SK-N-MC (cell line): ENCODE measurements at regions not wholly inside any gene's neighbourhood (a gene's known extent, or its start where the extent isn't known, plus 50 kb on each side); places are given as distances from the start of the nearest gene placed in this dataset.
A peak's percentile ranks its signal among the peaks of the same experiment; 100 is the strongest.
"Not testable (repeated sequence)": the region's sequence is repeated elsewhere in the genome, so short reads cannot be mapped to it uniquely, and the experiment has no call there.

Experiments used
- DNase-seq: peaks from one replicate; pipeline ENCODE4 v3.0.0-alpha.2; 2011; ENCODE audit warnings: low read depth, low spot score
- H3K27ac ChIP-seq: fragments of 200-600 bp; sonication (generic); 2 replicates; pipeline ENCODE4 v1.5.1; 2016; ENCODE audit warnings: mixed run types
- H3K36me3 ChIP-seq: fragments of 200-600 bp; sonication (generic); 2 replicates; pipeline ENCODE4 v1.6.1; 2017; ENCODE audit warnings: antibody characterized with exemption, low read length, mixed read lengths; ENCODE audit not compliant: insufficient read depth
- H3K4me3 ChIP-seq: fragments of 200-600 bp; sonication (generic); 2 replicates; pipeline ENCODE4 v1.5.1; 2016
- H3K9ac ChIP-seq: fragments of 200-600 bp; sonication (generic); 2 replicates; pipeline ENCODE4 v1.8.0; 2017; ENCODE audit warnings: mixed run types, mixed read lengths; ENCODE audit not compliant: insufficient read length
- H3K9me3 ChIP-seq: fragments of 200-600 bp; sonication (generic); 2 replicates; pipeline ENCODE4 v1.6.1; 2017; ENCODE audit warnings: low read depth, mild to moderate bottlenecking, antibody characterized with exemption, low read length, moderate library complexity, mixed read lengths
- EZH2 ChIP-seq: fragments of 200-600 bp; sonication (generic); IDR thresholded peaks from one replicate; pipeline ENCODE4 v1.6.1; 2017; ENCODE audit warnings: antibody characterized with exemption
- FOXP2 ChIP-seq: optimal IDR thresholded peaks from 2 replicates; pipeline ENCODE3; 2011; ENCODE audit warnings: mild to moderate bottlenecking, moderate library complexity; ENCODE audit not compliant: insufficient read depth; ENCODE audit errors: extremely low read length, control extremely low read depth
- POLR2AphosphoS5 ChIP-seq: IDR thresholded peaks from 2 replicates; pipeline ENCODE4 v1.6.1; 2012; ENCODE audit warnings: mild to moderate bottlenecking, low read depth, low read length, borderline replicate concordance

GRCh38 chr5:163248333-163248732 is 189.1 kb upstream of the CCNG1 start:
- Histone ChIP-seq H3K27ac (no peak overlapping the region), H3K36me3 (no peaks in the 10 kb centered on the region), H3K4me3 (no peak overlapping the region), H3K9ac (no peak overlapping the region), H3K9me3 (no peaks in the 10 kb centered on the region)
- no peak for TF ChIP-seq EZH2
- TF ChIP-seq FOXP2: no peak
- no peak for TF ChIP-seq POLR2AphosphoS5
- DNase-seq: no peak

GRCh38 chr5:163248871-163249270 is 188.5 kb upstream of the CCNG1 start:
- DNase-seq: no peak
- TF ChIP-seq POLR2AphosphoS5 (no peak), FOXP2 (no peak), EZH2 (no peak)
- no peak overlapping the region for H3K9ac ChIP-seq
- no peaks in the 10 kb centered on the region for H3K9me3 ChIP-seq
- H3K27ac ChIP-seq: no peak overlapping the region
- no peaks in the 10 kb centered on the region for H3K36me3 ChIP-seq
- no peak overlapping the region for H3K4me3 ChIP-seq

GRCh38 chr5:163252950-163253349 is 184.4 kb upstream of the CCNG1 start:
- no peak overlapping the region for H3K27ac ChIP-seq
- no peak for DNase-seq
- H3K9me3 ChIP-seq: no peaks in the 10 kb centered on the region
- no peaks in the 10 kb centered on the region for H3K36me3 ChIP-seq
- H3K9ac ChIP-seq: no peak overlapping the region
- H3K4me3 ChIP-seq: no peak overlapping the region
- TF ChIP-seq EZH2 (no peak), POLR2AphosphoS5 (no peak), FOXP2 (no peak)

- no peak overlapping the region for H3K9ac ChIP-seq
- no peak overlapping the region for H3K27ac ChIP-seq
- TF ChIP-seq EZH2 (no peak), POLR2AphosphoS5 (no peak), FOXP2 (no peak)
- H3K36me3 ChIP-seq: no peaks in the 10 kb centered on the region
- no peak for DNase-seq
- no peak overlapping the region for H3K4me3 ChIP-seq
- H3K9me3 ChIP-seq: no peaks in the 10 kb centered on the region
Observed at GRCh38 chr5:163259495-163259894, 177.9 kb upstream of the CCNG1 start.

GRCh38 chr5:163260471-163260870 is 176.9 kb upstream of the CCNG1 start:
- H3K9ac ChIP-seq: no peak overlapping the region
- DNase-seq: no peak
- no peak overlapping the region for H3K27ac ChIP-seq
- no peak overlapping the region for H3K4me3 ChIP-seq
- no peaks in the 10 kb centered on the region for H3K9me3 ChIP-seq
- no peak for TF ChIP-seq FOXP2
- no peaks in the 10 kb centered on the region for H3K36me3 ChIP-seq

- Histone ChIP-seq H3K9me3 (no peaks in the 10 kb centered on the region), H3K9ac (no peak overlapping the region), H3K27ac (no peak overlapping the region), H3K36me3 (no peaks in the 10 kb centered on the region), H3K4me3 (no peak overlapping the region)
- DNase-seq: no peak
- TF ChIP-seq POLR2AphosphoS5 (no peak), FOXP2 (no peak), EZH2 (no peak)
Observed at GRCh38 chr5:163260961-163261360, 176.4 kb upstream of the CCNG1 start.

GRCh38 chr5:163261647-163262269 is 175.6 kb upstream of the CCNG1 start:
- H3K36me3 ChIP-seq: no peaks in the 10 kb centered on the region
- H3K27ac ChIP-seq: no peak overlapping the region
- no peak overlapping the region for H3K4me3 ChIP-seq
- no peak for TF ChIP-seq POLR2AphosphoS5
- no peak for TF ChIP-seq EZH2
- TF ChIP-seq FOXP2: no peak
- DNase-seq: peak; percentile 8
- no peaks in the 10 kb centered on the region for H3K9me3 ChIP-seq
- no peak overlapping the region for H3K9ac ChIP-seq

GRCh38 chr5:163266249-163266648 is 171.1 kb upstream of the CCNG1 start:
- not testable (repeated sequence) for H3K27ac ChIP-seq, H3K4me3 ChIP-seq, H3K9ac ChIP-seq, DNase-seq, H3K9me3 ChIP-seq, H3K36me3 ChIP-seq

- 0 out of 2 replicates have a peak overlapping the region, but pooled peaks have one; percentile 0 for H3K27ac ChIP-seq
- no peak overlapping the region for H3K9ac ChIP-seq
- no peaks in the 10 kb centered on the region for H3K36me3 ChIP-seq
- TF ChIP-seq FOXP2: no peak
- TF ChIP-seq POLR2AphosphoS5: no peak
- TF ChIP-seq EZH2: no peak
- peak; percentile 22 for DNase-seq
- H3K4me3 ChIP-seq: no peak overlapping the region
- H3K9me3 ChIP-seq: no peaks in the 10 kb centered on the region
Observed at GRCh38 chr5:163269624-163270023, 167.8 kb upstream of the CCNG1 start.
